ENCODE measurements at regions not wholly inside any gene's neighbourhood (a gene's known extent, or its start where the extent isn't known, plus 50 kb on each side); places are given as distances from the start of the nearest gene placed in this dataset.
"Not testable (repeated sequence)": the region's sequence is repeated elsewhere in the genome, so short reads cannot be mapped to it uniquely, and the experiment has no call there.

GRCh38 chr6:168937054-168937453 lies 316.6 kb downstream of the THBS2 start:
- no peak overlapping the region for H3K27ac Mint-ChIP-seq
- H3K4me1 Mint-ChIP-seq (ENCODE audit: low read depth): no peaks in the 10 kb centered on the region
- H3K9me3 Mint-ChIP-seq: no peaks in the 10 kb centered on the region
- H3K36me3 Mint-ChIP-seq (ENCODE audit: low read depth): no peaks in the 10 kb centered on the region
- peaks cover 31% of the 10 kb centered on the region for H3K27me3 Mint-ChIP-seq
- H3K4me3 Mint-ChIP-seq: no peak overlapping the region

DNA sequence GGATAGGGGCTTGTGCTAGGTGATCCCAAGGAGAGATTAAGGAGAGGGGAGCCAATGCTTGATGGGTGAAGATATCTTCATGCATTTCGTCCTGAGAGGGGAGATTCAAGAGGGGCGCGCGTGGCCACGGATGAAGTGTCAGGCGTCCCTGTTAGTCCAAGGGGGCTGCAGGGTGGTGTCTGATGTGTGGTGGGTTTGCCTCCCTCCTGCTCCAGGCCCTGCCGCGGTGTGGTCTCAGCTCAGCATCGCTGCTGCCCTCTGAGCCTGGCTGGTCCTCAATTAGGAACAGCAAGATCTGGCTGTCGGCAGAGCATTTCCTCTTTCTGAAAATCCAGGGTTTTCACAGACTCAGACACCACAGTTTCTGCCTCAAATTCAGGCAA lies 318.0 kb downstream of the THBS2 start:
- no peaks in the 10 kb centered on the region for H3K36me3 Mint-ChIP-seq (ENCODE audit: low read depth)
- no peaks in the 10 kb centered on the region for H3K4me1 Mint-ChIP-seq (ENCODE audit: low read depth)

GRCh38 chr6:168934660-168935627 lies 318.7 kb downstream of the THBS2 start:
- Mint-ChIP-seq H3K9me3 (no peaks in the 10 kb centered on the region), H3K4me1 (ENCODE audit: low read depth) (no peaks in the 10 kb centered on the region), H3K27ac (no peak overlapping the region)

More for the DNA sequence above, 318.0 kb downstream of the THBS2 start:
- Mint-ChIP-seq H3K9me3 (no peaks in the 10 kb centered on the region), H3K4me3 (no peak overlapping the region), H3K27me3 (peaks cover 31% of the 10 kb centered on the region), H3K27ac (no peak overlapping the region)

DNA sequence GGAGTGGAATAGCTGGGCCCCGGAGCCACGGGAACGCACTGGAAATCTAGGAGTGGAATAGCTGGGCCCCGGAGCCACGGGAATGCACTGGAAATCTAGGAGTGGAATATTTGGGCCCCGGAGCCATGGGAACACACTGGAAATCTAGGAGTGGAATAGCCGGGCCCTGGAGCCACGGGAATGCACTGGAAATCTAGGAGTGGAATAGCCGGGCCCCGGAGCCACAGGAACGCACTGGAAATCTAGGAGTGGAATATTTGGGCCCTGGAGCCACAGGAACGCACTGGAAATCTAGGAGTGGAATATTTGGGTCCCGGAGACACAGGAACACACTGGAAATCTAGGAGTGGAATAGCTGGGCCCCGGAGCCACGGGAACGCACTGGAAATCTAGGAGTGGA lies 321.5 kb downstream of the THBS2 start:
- H3K27ac Mint-ChIP-seq; H3K4me3 Mint-ChIP-seq; H3K9me3 Mint-ChIP-seq; H3K4me1 Mint-ChIP-seq (ENCODE audit: low read depth); H3K36me3 Mint-ChIP-seq (ENCODE audit: low read depth): not testable (repeated sequence)
- H3K27me3 Mint-ChIP-seq: peaks cover 25% of the 10 kb centered on the region

More at GRCh38 chr6:168934660-168935627, 318.7 kb downstream of the THBS2 start:
- H3K27me3 Mint-ChIP-seq: peaks cover 31% of the 10 kb centered on the region
- H3K4me3 Mint-ChIP-seq: no peak overlapping the region
- H3K36me3 Mint-ChIP-seq (ENCODE audit: low read depth): no peaks in the 10 kb centered on the region

DNA sequence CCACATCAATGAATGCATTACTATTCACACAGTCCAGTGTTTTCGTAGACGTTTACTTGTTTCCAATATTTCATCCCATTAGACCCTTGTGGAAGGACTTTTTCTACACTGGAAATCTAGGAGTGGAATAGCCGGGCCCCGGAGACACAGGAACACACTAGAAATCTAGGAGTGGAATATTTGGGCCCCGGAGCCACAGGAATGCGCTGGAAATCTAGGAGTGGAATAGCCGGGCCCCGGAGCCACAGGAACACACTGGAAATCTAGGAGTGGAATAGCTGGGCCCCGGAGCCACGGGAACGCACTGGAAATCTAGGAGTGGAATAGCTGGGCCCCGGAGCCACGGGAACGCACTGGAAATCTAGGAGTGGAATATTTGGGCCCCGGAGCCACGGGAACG lies 322.6 kb downstream of the THBS2 start:
- H3K27ac Mint-ChIP-seq; H3K4me3 Mint-ChIP-seq; H3K9me3 Mint-ChIP-seq; H3K36me3 Mint-ChIP-seq (ENCODE audit: low read depth); H3K4me1 Mint-ChIP-seq (ENCODE audit: low read depth): not testable (repeated sequence)
- H3K27me3 Mint-ChIP-seq: peaks cover 22% of the 10 kb centered on the region

- Mint-ChIP-seq H3K36me3 (ENCODE audit: low read depth) (no peaks in the 10 kb centered on the region), H3K9me3 (no peaks in the 10 kb centered on the region), H3K4me3 (no peak overlapping the region), H3K27ac (no peak overlapping the region), H3K4me1 (ENCODE audit: low read depth) (no peaks in the 10 kb centered on the region), H3K27me3 (peaks cover 15% of the 10 kb centered on the region)
Measured at GRCh38 chr6:168929871-168930450, 323.7 kb downstream of the THBS2 start.

GRCh38 chr6:168928012-168928411 lies 325.6 kb downstream of the THBS2 start:
- Mint-ChIP-seq H3K27me3 (peaks cover 4% of the 10 kb centered on the region), H3K36me3 (ENCODE audit: low read depth) (no peaks in the 10 kb centered on the region), H3K4me1 (ENCODE audit: low read depth) (no peaks in the 10 kb centered on the region), H3K9me3 (no peaks in the 10 kb centered on the region), H3K4me3 (no peak overlapping the region), H3K27ac (no peak overlapping the region)

- H3K4me1 Mint-ChIP-seq (ENCODE audit: low read depth): no peaks in the 10 kb centered on the region
- no peak overlapping the region for H3K27ac Mint-ChIP-seq
- H3K9me3 Mint-ChIP-seq: no peaks in the 10 kb centered on the region
- H3K4me3 Mint-ChIP-seq: no peak overlapping the region
- H3K27me3 Mint-ChIP-seq: peaks cover 4% of the 10 kb centered on the region
- H3K36me3 Mint-ChIP-seq (ENCODE audit: low read depth): no peaks in the 10 kb centered on the region
Measured at GRCh38 chr6:168927026-168927425, 326.6 kb downstream of the THBS2 start.

DNA sequence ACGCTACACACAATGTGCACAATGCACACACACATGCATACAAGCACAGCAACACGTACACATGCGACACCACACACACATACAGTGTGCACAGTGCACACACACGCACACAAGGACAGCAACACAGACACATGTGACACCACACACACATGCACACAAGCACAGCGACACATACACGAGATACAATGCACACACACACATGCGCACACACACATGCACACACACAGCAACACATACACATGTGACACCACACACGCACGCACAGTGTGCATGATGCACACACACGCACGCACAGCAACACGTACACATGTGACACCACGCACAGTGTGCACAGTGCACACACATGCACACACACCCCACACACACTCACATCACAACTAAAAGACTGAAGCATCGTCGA lies 327.3 kb downstream of the THBS2 start:
- H3K4me3 Mint-ChIP-seq: no peak overlapping the region
- no peaks in the 10 kb centered on the region for H3K36me3 Mint-ChIP-seq (ENCODE audit: low read depth)
- H3K27me3 Mint-ChIP-seq: peaks cover 4% of the 10 kb centered on the region
- no peaks in the 10 kb centered on the region for H3K4me1 Mint-ChIP-seq (ENCODE audit: low read depth)
- H3K27ac Mint-ChIP-seq: no peak overlapping the region
- no peaks in the 10 kb centered on the region for H3K9me3 Mint-ChIP-seq

GRCh38 chr6:168925671-168926070 lies 328.0 kb downstream of the THBS2 start:
- H3K4me1 Mint-ChIP-seq (ENCODE audit: low read depth): no peaks in the 10 kb centered on the region
- H3K9me3 Mint-ChIP-seq: no peaks in the 10 kb centered on the region
- H3K36me3 Mint-ChIP-seq (ENCODE audit: low read depth): no peaks in the 10 kb centered on the region
- peaks cover 4% of the 10 kb centered on the region for H3K27me3 Mint-ChIP-seq
- no peak overlapping the region for H3K27ac Mint-ChIP-seq
- no peak overlapping the region for H3K4me3 Mint-ChIP-seq

DNA sequence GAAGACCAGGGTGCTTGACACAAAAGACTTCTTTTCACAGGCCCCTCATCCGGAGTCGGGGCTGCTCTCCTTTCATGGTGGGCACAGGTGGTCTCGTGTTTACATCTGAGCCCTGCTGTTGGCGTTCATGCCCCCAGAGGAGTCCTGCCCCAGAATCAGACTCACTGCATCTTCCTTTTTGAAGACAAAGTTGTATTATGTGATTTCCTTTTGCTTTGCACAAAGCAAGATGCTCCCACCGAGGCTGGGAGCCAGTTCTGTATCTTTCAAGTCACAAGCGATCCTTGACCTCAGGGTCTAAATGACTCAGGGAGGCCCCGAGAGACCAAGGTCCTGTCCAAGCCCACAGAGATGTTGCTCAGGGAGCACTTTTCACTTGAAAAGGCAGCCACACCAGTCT lies 330.5 kb downstream of the THBS2 start:
- no peaks in the 10 kb centered on the region for H3K36me3 Mint-ChIP-seq (ENCODE audit: low read depth)

DNA sequence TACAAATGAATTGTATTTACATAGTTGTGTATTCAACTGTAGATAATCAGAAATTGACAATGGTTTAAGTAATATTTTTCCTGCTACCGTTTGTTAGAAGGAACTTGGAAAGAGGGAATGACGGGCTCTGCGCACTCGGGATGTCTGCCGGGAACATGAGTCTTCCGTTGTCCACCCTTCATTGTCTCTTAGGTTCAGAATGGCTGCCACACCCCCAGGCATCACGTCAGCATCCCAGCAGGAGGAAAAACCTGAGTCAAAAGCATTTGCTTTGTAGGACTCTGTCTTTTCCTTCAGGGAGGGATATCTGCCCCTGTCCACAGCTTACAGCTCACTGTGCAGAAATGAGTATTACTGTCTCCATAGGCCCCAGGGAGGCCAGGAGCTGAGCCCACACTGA lies 331.2 kb downstream of the THBS2 start:
- no peak overlapping the region for H3K4me3 Mint-ChIP-seq
- H3K4me1 Mint-ChIP-seq (ENCODE audit: low read depth): no peaks in the 10 kb centered on the region
- H3K36me3 Mint-ChIP-seq (ENCODE audit: low read depth): no peaks in the 10 kb centered on the region
- no peak overlapping the region for H3K27ac Mint-ChIP-seq
- H3K27me3 Mint-ChIP-seq: peaks cover 13% of the 10 kb centered on the region
- H3K9me3 Mint-ChIP-seq: no peaks in the 10 kb centered on the region

More for the DNA sequence above, 330.5 kb downstream of the THBS2 start:
- H3K27me3 Mint-ChIP-seq: peaks cover 13% of the 10 kb centered on the region
- no peaks in the 10 kb centered on the region for H3K9me3 Mint-ChIP-seq
- no peaks in the 10 kb centered on the region for H3K4me1 Mint-ChIP-seq (ENCODE audit: low read depth)
- H3K27ac Mint-ChIP-seq: no peak overlapping the region
- no peak overlapping the region for H3K4me3 Mint-ChIP-seq

DNA sequence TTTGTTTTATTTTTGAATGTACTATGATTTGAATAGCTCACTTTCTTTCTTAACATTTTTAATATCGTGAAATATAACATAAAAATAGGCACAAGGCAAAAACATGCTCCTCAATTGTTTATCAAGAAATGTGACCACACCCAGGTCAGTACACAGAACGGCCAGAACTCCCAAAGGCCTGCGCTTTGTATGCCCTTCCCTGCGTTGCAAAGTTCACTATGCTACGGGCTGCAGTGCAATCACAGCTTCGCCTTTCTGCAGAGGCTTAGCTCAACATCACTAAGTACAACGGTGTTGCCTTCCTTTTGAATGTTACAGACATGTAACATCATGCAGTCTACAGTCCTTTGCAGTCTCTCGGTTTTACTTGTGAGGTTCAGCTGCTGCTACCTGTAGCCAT lies 333.4 kb downstream of the THBS2 start:
- H3K36me3 Mint-ChIP-seq (ENCODE audit: low read depth): no peaks in the 10 kb centered on the region
- H3K27me3 Mint-ChIP-seq: peaks cover 9% of the 10 kb centered on the region
- no peak overlapping the region for H3K4me3 Mint-ChIP-seq
- no peaks in the 10 kb centered on the region for H3K9me3 Mint-ChIP-seq
- H3K27ac Mint-ChIP-seq: no peak overlapping the region
- no peaks in the 10 kb centered on the region for H3K4me1 Mint-ChIP-seq (ENCODE audit: low read depth)

- H3K9me3 Mint-ChIP-seq: no peaks in the 10 kb centered on the region
- no peak overlapping the region for H3K27ac Mint-ChIP-seq
- H3K4me1 Mint-ChIP-seq (ENCODE audit: low read depth): no peaks in the 10 kb centered on the region
- H3K4me3 Mint-ChIP-seq: no peak overlapping the region
- peaks cover 9% of the 10 kb centered on the region for H3K27me3 Mint-ChIP-seq
- H3K36me3 Mint-ChIP-seq (ENCODE audit: low read depth): no peaks in the 10 kb centered on the region
Measured at GRCh38 chr6:168919470-168920179, 334.0 kb downstream of the THBS2 start.

GRCh38 chr6:168916576-168917211 lies 337.0 kb downstream of the THBS2 start:
- Mint-ChIP-seq H3K27me3 (peaks cover 9% of the 10 kb centered on the region), H3K4me1 (ENCODE audit: low read depth) (no peaks in the 10 kb centered on the region), H3K4me3 (no peak overlapping the region), H3K9me3 (no peaks in the 10 kb centered on the region), H3K36me3 (ENCODE audit: low read depth) (no peaks in the 10 kb centered on the region), H3K27ac (no peak overlapping the region)
